ENCODE measurements at regions not wholly inside any gene's neighbourhood (a gene's known extent, or its start where the extent isn't known, plus 50 kb on each side); places are given as distances from the start of the nearest gene placed in this dataset.
"Not testable (repeated sequence)": the region's sequence is repeated elsewhere in the genome, so short reads cannot be mapped to it uniquely, and the experiment has no call there.

DNA sequence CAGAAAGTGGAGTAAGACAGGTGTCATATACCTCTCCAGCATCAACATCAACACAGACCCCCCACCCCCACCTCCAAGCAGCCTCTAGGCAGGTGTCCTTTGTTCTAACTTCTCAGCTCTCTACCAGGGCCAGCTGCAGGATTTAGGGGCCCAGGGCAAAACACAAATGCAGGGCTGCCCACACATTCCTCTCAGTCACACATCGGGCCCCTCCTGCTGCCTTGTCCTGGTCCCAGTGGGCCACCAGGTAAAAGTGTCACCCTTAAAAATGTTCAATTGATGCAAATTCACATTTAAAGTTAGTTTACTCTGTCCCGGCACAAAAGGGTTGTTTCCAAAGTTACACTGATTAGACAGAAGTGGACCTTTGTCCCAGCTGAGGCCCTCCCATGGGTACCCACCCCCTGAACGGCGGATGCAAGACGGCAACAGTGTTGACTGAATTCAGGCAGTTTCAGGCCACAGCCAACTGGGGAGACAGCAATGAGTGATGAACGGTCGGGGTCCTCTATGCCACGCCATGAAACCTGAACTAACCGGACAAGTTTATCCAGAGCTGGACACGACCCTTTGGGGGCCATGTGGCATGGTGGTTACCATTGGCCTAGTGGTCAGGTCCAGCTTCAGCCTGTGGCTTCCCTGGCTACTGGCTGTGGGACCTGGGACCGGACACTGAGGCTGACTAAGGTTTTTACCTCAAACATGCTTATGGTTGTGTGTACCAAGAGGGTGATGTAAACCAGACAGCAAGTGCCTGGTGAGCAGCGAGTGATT lies 52.2 kb upstream of the UNC93A start:
- Histone ChIP-seq H3K27me3 (no peaks in the 10 kb centered on the region), H3K36me3 (no peaks in the 10 kb centered on the region), H3K27ac (no peak overlapping the region), H3K9ac (ENCODE audit: low read depth in 2 of 2, low read length in 2 of 2) (no peak overlapping the region), H3K4me1 (no peaks in the 10 kb centered on the region), H3K4me3 (no peak overlapping the region), H3K9me3 (no peaks in the 10 kb centered on the region)
- TF ChIP-seq, protein P1, sequence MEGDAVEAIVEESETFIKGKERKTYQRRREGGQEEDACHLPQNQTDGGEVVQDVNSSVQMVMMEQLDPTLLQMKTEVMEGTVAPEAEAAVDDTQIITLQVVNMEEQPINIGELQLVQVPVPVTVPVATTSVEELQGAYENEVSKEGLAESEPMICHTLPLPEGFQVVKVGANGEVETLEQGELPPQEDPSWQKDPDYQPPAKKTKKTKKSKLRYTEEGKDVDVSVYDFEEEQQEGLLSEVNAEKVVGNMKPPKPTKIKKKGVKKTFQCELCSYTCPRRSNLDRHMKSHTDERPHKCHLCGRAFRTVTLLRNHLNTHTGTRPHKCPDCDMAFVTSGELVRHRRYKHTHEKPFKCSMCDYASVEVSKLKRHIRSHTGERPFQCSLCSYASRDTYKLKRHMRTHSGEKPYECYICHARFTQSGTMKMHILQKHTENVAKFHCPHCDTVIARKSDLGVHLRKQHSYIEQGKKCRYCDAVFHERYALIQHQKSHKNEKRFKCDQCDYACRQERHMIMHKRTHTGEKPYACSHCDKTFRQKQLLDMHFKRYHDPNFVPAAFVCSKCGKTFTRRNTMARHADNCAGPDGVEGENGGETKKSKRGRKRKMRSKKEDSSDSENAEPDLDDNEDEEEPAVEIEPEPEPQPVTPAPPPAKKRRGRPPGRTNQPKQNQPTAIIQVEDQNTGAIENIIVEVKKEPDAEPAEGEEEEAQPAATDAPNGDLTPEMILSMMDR (IDR thresholded peaks at IDR 0.05) = no peak
- intact Hi-C loops (cut with DNase I) = no loop called here
- no peak for DNase-seq

DNA sequence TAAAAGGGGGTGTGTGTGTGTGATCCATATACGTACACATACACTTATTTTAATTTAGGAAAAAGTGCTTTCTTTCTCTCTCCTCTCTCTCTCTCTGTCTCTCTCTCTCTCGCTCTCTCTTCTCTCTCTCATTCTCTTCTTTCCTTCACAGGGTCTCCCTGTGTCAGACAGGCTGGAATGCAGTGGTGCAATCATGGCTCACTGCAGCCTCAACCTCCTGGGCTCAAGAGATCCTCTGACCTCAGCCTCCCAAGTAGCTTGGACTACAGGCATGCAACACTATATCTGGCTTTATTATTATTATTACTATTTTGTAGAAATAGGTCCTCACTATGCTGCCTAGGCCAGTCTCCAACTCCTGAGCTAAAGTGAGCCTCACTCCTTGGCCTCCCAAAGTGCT lies 51.6 kb upstream of the UNC93A start:
- intact Hi-C loops (cut with DNase I); H3K9ac ChIP-seq (ENCODE audit: low read depth in 2 of 2, low read length in 2 of 2); H3K27ac ChIP-seq; DNase-seq; H3K27me3 ChIP-seq; H3K4me3 ChIP-seq; H3K9me3 ChIP-seq; H3K36me3 ChIP-seq; H3K4me1 ChIP-seq: not testable (repeated sequence)

DNA sequence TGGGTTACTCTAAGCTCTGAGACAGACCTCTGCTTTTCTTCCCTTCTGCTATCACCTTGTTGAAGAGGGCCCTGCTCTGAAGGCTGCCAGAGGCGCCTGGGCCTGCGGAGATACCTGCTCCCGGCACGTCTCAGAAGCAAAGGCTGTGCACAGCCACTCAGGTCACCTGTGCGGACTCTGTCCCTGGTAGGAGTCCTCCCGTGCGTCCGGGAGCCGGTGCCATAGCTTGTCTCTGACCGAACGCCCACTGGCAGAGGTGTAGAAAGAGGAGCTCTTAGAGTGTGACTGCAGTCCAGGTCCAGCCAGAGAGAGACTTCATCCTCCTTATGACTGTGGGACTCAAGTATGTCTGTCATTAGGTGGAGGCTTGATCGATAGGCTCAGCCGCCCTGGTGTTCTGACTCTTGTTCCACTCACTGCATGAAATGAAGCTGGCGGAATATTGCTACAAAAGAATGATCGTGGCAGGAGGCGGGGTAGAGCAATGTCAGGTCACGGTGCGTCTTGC lies 51.0 kb upstream of the UNC93A start:
- Histone ChIP-seq H3K4me1 (no peaks in the 10 kb centered on the region), H3K9ac (ENCODE audit: low read depth in 2 of 2, low read length in 2 of 2) (no peak overlapping the region)
- TF ChIP-seq, protein P1 (IDR thresholded peaks at IDR 0.05) = no peak

More for the DNA sequence above, 51.0 kb upstream of the UNC93A start:
- Histone ChIP-seq H3K27me3 (no peaks in the 10 kb centered on the region), H3K36me3 (no peaks in the 10 kb centered on the region), H3K9me3 (no peaks in the 10 kb centered on the region), H3K4me3 (no peak overlapping the region), H3K27ac (no peak overlapping the region)
- DNase-seq = no peak
- intact Hi-C loops (cut with DNase I) = no loop called here

Measured in colonic mucosa (tissue), 4 donors.